Activated CD4-positive, alpha-beta T cell treated with anti-CD3 and anti-CD28 coated beads, Interleukin-2, amount 50 U/mL, for 24 hours (primary cell): ENCODE measurements at regions not wholly inside any gene's neighbourhood (a gene's known extent, or its start where the extent isn't known, plus 50 kb on each side); places are given as distances from the start of the nearest gene placed in this dataset.
"Not testable (repeated sequence)": the region's sequence is repeated elsewhere in the genome, so short reads cannot be mapped to it uniquely, and the experiment has no call there.

Experiments
- DNase-seq, 2 donors: peaks; one replicate each; pipeline ENCODE4 v3.0.0-alpha.2; 2020; ENCODE audit warnings: low read depth in 1 of 2, low spot score in 1 of 2

- not testable (repeated sequence) for DNase-seq
These were observed 250.0 kb downstream of the GOLGA6L6 start for GRCh38 chr15:20291616-20292015.

- not testable (repeated sequence) for DNase-seq
These were observed 251.0 kb downstream of the GOLGA6L6 start for GRCh38 chr15:20290606-20291005.

- not testable (repeated sequence) for DNase-seq
These were observed 252.0 kb downstream of the GOLGA6L6 start for GRCh38 chr15:20289538-20290103.

- not testable (repeated sequence) for DNase-seq
These were observed 252.6 kb downstream of the GOLGA6L6 start for GRCh38 chr15:20288800-20289537.

GRCh38 chr15:20286559-20286958 is 255.0 kb downstream of the GOLGA6L6 start:
- not testable (repeated sequence) for DNase-seq

GRCh38 chr15:20285696-20286300 is 255.8 kb downstream of the GOLGA6L6 start:
- not testable (repeated sequence) for DNase-seq

- DNase-seq = not testable (repeated sequence)
These were observed 256.6 kb downstream of the GOLGA6L6 start for GRCh38 chr15:20284891-20285535.

GRCh38 chr15:20283651-20284050 is 257.9 kb downstream of the GOLGA6L6 start:
- DNase-seq = not testable (repeated sequence)

- DNase-seq = not testable (repeated sequence)
These were observed 259.1 kb downstream of the GOLGA6L6 start for GRCh38 chr15:20282491-20282943.

- DNase-seq = not testable (repeated sequence)
These were observed 259.9 kb downstream of the GOLGA6L6 start for GRCh38 chr15:20281567-20282275.

- no peak for DNase-seq
These were observed 260.6 kb downstream of the GOLGA6L6 start for GRCh38 chr15:20280933-20281463.

GRCh38 chr15:20280141-20280932 is 261.3 kb downstream of the GOLGA6L6 start:
- DNase-seq = not testable (repeated sequence)

- DNase-seq = not testable (repeated sequence)
These were observed 262.5 kb downstream of the GOLGA6L6 start for GRCh38 chr15:20279056-20279455.

GRCh38 chr15:20278376-20278775 is 263.2 kb downstream of the GOLGA6L6 start:
- DNase-seq = not testable (repeated sequence)

GRCh38 chr15:20277451-20277850 is 264.1 kb downstream of the GOLGA6L6 start:
- DNase-seq = not testable (repeated sequence)

GRCh38 chr15:20276312-20277114 is 265.1 kb downstream of the GOLGA6L6 start:
- DNase-seq = not testable (repeated sequence)

GRCh38 chr15:20275373-20275967 is 266.1 kb downstream of the GOLGA6L6 start:
- DNase-seq = not testable (repeated sequence)

GRCh38 chr15:20272422-20273184 is 269.0 kb downstream of the GOLGA6L6 start:
- no peak for DNase-seq
